Activated CD8-positive, alpha-beta T cell treated with anti-CD3 and anti-CD28 coated beads, Interleukin-2, amount 10 ng/mL, durations not matched to agents 7 days and 5 days (primary cell): ENCODE measurements at regions not wholly inside any gene's neighbourhood (a gene's known extent, or its start where the extent isn't known, plus 50 kb on each side); places are given as distances from the start of the nearest gene placed in this dataset.

Source experiments
- ATAC-seq: fragments of 150-1000 bp; cut with Tn5 transposase; one replicate; pipeline ENCODE4 v1.10.0; 2021; ENCODE audit warnings: moderate library complexity
- CTCF ChIA-PET: fragments of 350-600 bp; sonication (Branson Sonifier 250); formaldehyde crosslinking; loops from one replicate; lab custom pipeline; 2021; ENCODE audit warnings: antibody characterized with exemption; lab: Charles Lee
- POLR2A ChIA-PET: fragments of 350-600 bp; sonication (Branson Sonifier 250); formaldehyde crosslinking; loops from one replicate; lab custom pipeline; 2021; ENCODE audit warnings: antibody characterized with exemption; lab: Charles Lee
- DNase-seq: peaks from one replicate; pipeline ENCODE4 v3.0.0-alpha.2; 2020
- H3K27ac Mint-ChIP-seq: one replicate; pipeline ENCODE4 v1.8.0; 2021; ENCODE audit warnings: mild to moderate bottlenecking, mixed read lengths
- H3K27me3 Mint-ChIP-seq: one replicate; pipeline ENCODE4 v1.8.0; 2021; ENCODE audit warnings: low read depth, mixed read lengths
- H3K36me3 Mint-ChIP-seq: one replicate; pipeline ENCODE4 v1.8.0; 2021; ENCODE audit warnings: low read depth, mixed read lengths
- H3K4me1 Mint-ChIP-seq: one replicate; pipeline ENCODE4 v1.8.0; 2021; ENCODE audit warnings: low read depth, mixed read lengths
- H3K4me3 Mint-ChIP-seq: one replicate; pipeline ENCODE4 v1.8.0; 2021; ENCODE audit warnings: mild to moderate bottlenecking, mixed read lengths
- H3K9me3 Mint-ChIP-seq: one replicate; pipeline ENCODE4 v1.8.0; 2022; ENCODE audit warnings: mixed read lengths; ENCODE audit not compliant: insufficient read depth

GRCh38 chr21:27740084-27740483 lies 773.2 kb upstream of the ADAMTS5 start:
- H3K36me3 Mint-ChIP-seq: no peaks in the 10 kb centered on the region
- H3K27me3 Mint-ChIP-seq: no peaks in the 10 kb centered on the region
- DNase-seq (no peak), ATAC-seq (no peak)
- ChIA-PET CTCF (no interaction called here), POLR2A (no interaction called here)
- no peak overlapping the region for H3K4me3 Mint-ChIP-seq
- H3K9me3 Mint-ChIP-seq: peaks cover 6% of the 10 kb centered on the region
- H3K4me1 Mint-ChIP-seq: no peaks in the 10 kb centered on the region
- H3K27ac Mint-ChIP-seq: no peak overlapping the region

GRCh38 chr21:27739187-27739586 lies 772.3 kb upstream of the ADAMTS5 start:
- CTCF ChIA-PET: no interaction called here
- no peak for ATAC-seq
- Mint-ChIP-seq H3K27me3 (no peaks in the 10 kb centered on the region), H3K36me3 (no peaks in the 10 kb centered on the region), H3K4me1 (no peaks in the 10 kb centered on the region), H3K4me3 (no peak overlapping the region), H3K9me3 (peaks cover 6% of the 10 kb centered on the region), H3K27ac (no peak overlapping the region)
- POLR2A ChIA-PET: no interaction called here
- DNase-seq: no peak

- CTCF ChIA-PET: no interaction called here
Observed at GRCh38 chr21:27735699-27736098, 768.8 kb upstream of the ADAMTS5 start.

GRCh38 chr21:27734146-27734545 lies 767.3 kb upstream of the ADAMTS5 start:
- H3K9me3 Mint-ChIP-seq: peaks cover 13% of the 10 kb centered on the region
- H3K4me1 Mint-ChIP-seq: no peaks in the 10 kb centered on the region
- DNase-seq (no peak), ATAC-seq (no peak)
- no peak overlapping the region for H3K4me3 Mint-ChIP-seq
- ChIA-PET CTCF (no interaction called here), POLR2A (no interaction called here)
- no peaks in the 10 kb centered on the region for H3K36me3 Mint-ChIP-seq
- H3K27ac Mint-ChIP-seq: no peak overlapping the region
- no peaks in the 10 kb centered on the region for H3K27me3 Mint-ChIP-seq

More at GRCh38 chr21:27735699-27736098, 768.8 kb upstream of the ADAMTS5 start:
- ATAC-seq: no peak
- H3K36me3 Mint-ChIP-seq: no peaks in the 10 kb centered on the region
- H3K4me3 Mint-ChIP-seq: no peak overlapping the region
- no peaks in the 10 kb centered on the region for H3K27me3 Mint-ChIP-seq
- H3K4me1 Mint-ChIP-seq: no peaks in the 10 kb centered on the region
- H3K27ac Mint-ChIP-seq: no peak overlapping the region
- no peak for DNase-seq
- peaks cover 16% of the 10 kb centered on the region for H3K9me3 Mint-ChIP-seq
- POLR2A ChIA-PET: no interaction called here

- H3K27me3 Mint-ChIP-seq: no peaks in the 10 kb centered on the region
- H3K4me3 Mint-ChIP-seq: no peak overlapping the region
- ATAC-seq: no peak
- CTCF ChIA-PET: no interaction called here
- H3K36me3 Mint-ChIP-seq: no peaks in the 10 kb centered on the region
- no peaks in the 10 kb centered on the region for H3K4me1 Mint-ChIP-seq
- peaks cover 13% of the 10 kb centered on the region for H3K9me3 Mint-ChIP-seq
- H3K27ac Mint-ChIP-seq: no peak overlapping the region
- DNase-seq: no peak
- POLR2A ChIA-PET: no interaction called here
Observed at GRCh38 chr21:27725916-27726315, 759.0 kb upstream of the ADAMTS5 start.

- H3K27me3 Mint-ChIP-seq: no peaks in the 10 kb centered on the region
- POLR2A ChIA-PET: no interaction called here
- ATAC-seq: no peak
- DNase-seq: no peak
- no peaks in the 10 kb centered on the region for H3K36me3 Mint-ChIP-seq
- H3K9me3 Mint-ChIP-seq: no peaks in the 10 kb centered on the region
- no peak overlapping the region for H3K4me3 Mint-ChIP-seq
- H3K4me1 Mint-ChIP-seq: no peaks in the 10 kb centered on the region
- CTCF ChIA-PET: no interaction called here
- no peak overlapping the region for H3K27ac Mint-ChIP-seq
Observed at GRCh38 chr21:27722095-27722494, 755.2 kb upstream of the ADAMTS5 start.

GRCh38 chr21:27721675-27722074 lies 754.8 kb upstream of the ADAMTS5 start:
- no peaks in the 10 kb centered on the region for H3K9me3 Mint-ChIP-seq
- no peak overlapping the region for H3K4me3 Mint-ChIP-seq
- H3K4me1 Mint-ChIP-seq: no peaks in the 10 kb centered on the region
- no peaks in the 10 kb centered on the region for H3K27me3 Mint-ChIP-seq
- DNase-seq (no peak), ATAC-seq (no peak)
- CTCF ChIA-PET: no interaction called here
- POLR2A ChIA-PET: no interaction called here
- H3K36me3 Mint-ChIP-seq: no peaks in the 10 kb centered on the region
- no peak overlapping the region for H3K27ac Mint-ChIP-seq

- H3K4me1 Mint-ChIP-seq: no peaks in the 10 kb centered on the region
- CTCF ChIA-PET: no interaction called here
Observed at GRCh38 chr21:27719226-27719625, 752.3 kb upstream of the ADAMTS5 start.

GRCh38 chr21:27715131-27715530 lies 748.2 kb upstream of the ADAMTS5 start:
- no peak for ATAC-seq
- Mint-ChIP-seq H3K36me3 (no peaks in the 10 kb centered on the region), H3K27ac (no peak overlapping the region), H3K4me3 (no peak overlapping the region), H3K4me1 (no peaks in the 10 kb centered on the region), H3K27me3 (no peaks in the 10 kb centered on the region), H3K9me3 (no peaks in the 10 kb centered on the region)
- POLR2A ChIA-PET: no interaction called here
- CTCF ChIA-PET: no interaction called here
- DNase-seq: no peak

More at GRCh38 chr21:27719226-27719625, 752.3 kb upstream of the ADAMTS5 start:
- POLR2A ChIA-PET: no interaction called here
- no peak overlapping the region for H3K27ac Mint-ChIP-seq
- ATAC-seq (no peak), DNase-seq (no peak)
- no peaks in the 10 kb centered on the region for H3K27me3 Mint-ChIP-seq
- H3K4me3 Mint-ChIP-seq: no peak overlapping the region
- H3K9me3 Mint-ChIP-seq: no peaks in the 10 kb centered on the region
- H3K36me3 Mint-ChIP-seq: no peaks in the 10 kb centered on the region

- no peaks in the 10 kb centered on the region for H3K9me3 Mint-ChIP-seq
- DNase-seq (no peak), ATAC-seq (no peak)
- no peak overlapping the region for H3K27ac Mint-ChIP-seq
- H3K36me3 Mint-ChIP-seq: no peaks in the 10 kb centered on the region
- ChIA-PET POLR2A (no interaction called here), CTCF (no interaction called here)
- no peaks in the 10 kb centered on the region for H3K27me3 Mint-ChIP-seq
- H3K4me1 Mint-ChIP-seq: no peaks in the 10 kb centered on the region
- no peak overlapping the region for H3K4me3 Mint-ChIP-seq
Observed at GRCh38 chr21:27713154-27714109, 746.5 kb upstream of the ADAMTS5 start.

GRCh38 chr21:27704567-27705166 lies 737.8 kb upstream of the ADAMTS5 start:
- no peak overlapping the region for H3K4me3 Mint-ChIP-seq
- ATAC-seq: no peak
- POLR2A ChIA-PET: no interaction called here

GRCh38 chr21:27703791-27704190 lies 736.9 kb upstream of the ADAMTS5 start:
- ChIA-PET CTCF (interaction anchor here (1.4 kb wide), 1 partner anchor 855 kb away, joined by 4 read pairs; no protein-coding TSS in a partner anchor), POLR2A (no interaction called here)
- Mint-ChIP-seq H3K9me3 (no peaks in the 10 kb centered on the region), H3K4me3 (no peak overlapping the region), H3K4me1 (no peaks in the 10 kb centered on the region), H3K27me3 (no peaks in the 10 kb centered on the region), H3K36me3 (no peaks in the 10 kb centered on the region), H3K27ac (no peak overlapping the region)
- DNase-seq (no peak), ATAC-seq (no peak)

More at GRCh38 chr21:27704567-27705166, 737.8 kb upstream of the ADAMTS5 start:
- CTCF ChIA-PET: interaction anchor here (1.4 kb wide), 1 partner anchor 856 kb away, joined by 4 read pairs; no protein-coding TSS in a partner anchor
- Mint-ChIP-seq H3K9me3 (no peaks in the 10 kb centered on the region), H3K27ac (no peak overlapping the region), H3K27me3 (no peaks in the 10 kb centered on the region), H3K4me1 (no peaks in the 10 kb centered on the region), H3K36me3 (no peaks in the 10 kb centered on the region)
- DNase-seq: no peak
